Neural crest cell (in vitro differentiated cells): ENCODE measurements at regions not wholly inside any gene's neighbourhood (a gene's known extent, or its start where the extent isn't known, plus 50 kb on each side); places are given as distances from the start of the nearest gene placed in this dataset.

Source experiments
- DNase-seq: peaks from one replicate; pipeline ENCODE4 v3.0.0; 2021; ENCODE audit warnings: low read depth, mixed read lengths, low spot score
- H3K27ac Mint-ChIP-seq: one replicate; pipeline ENCODE4 v1.8.0; 2021; ENCODE audit warnings: mild to moderate bottlenecking, mixed read lengths; ENCODE audit not compliant: unreplicated experiment
- H3K27me3 Mint-ChIP-seq: 2 replicates; pipeline ENCODE4 v1.8.0; 2021; ENCODE audit warnings: low read depth, mild to moderate bottlenecking, mixed read lengths
- H3K36me3 Mint-ChIP-seq: 2 replicates; pipeline ENCODE4 v1.8.0; 2021; ENCODE audit warnings: low read depth, mild to moderate bottlenecking, mixed read lengths
- H3K4me1 Mint-ChIP-seq: 2 replicates; pipeline ENCODE4 v1.8.0; 2021; ENCODE audit warnings: mixed read lengths
- H3K4me3 Mint-ChIP-seq: one replicate; pipeline ENCODE4 v1.8.0; 2021; ENCODE audit warnings: mild to moderate bottlenecking, mixed read lengths
- H3K9me3 Mint-ChIP-seq: 2 replicates; pipeline ENCODE4 v1.8.0; 2021; ENCODE audit warnings: mixed read lengths
- CTCF ChIP-seq: fragments of 200-600 bp; sonication (generic); conservative IDR thresholded peaks from 2 replicates; pipeline ENCODE4 v1.5.0; 2021; ENCODE audit warnings: antibody characterized with exemption, mild to moderate bottlenecking

DNA sequence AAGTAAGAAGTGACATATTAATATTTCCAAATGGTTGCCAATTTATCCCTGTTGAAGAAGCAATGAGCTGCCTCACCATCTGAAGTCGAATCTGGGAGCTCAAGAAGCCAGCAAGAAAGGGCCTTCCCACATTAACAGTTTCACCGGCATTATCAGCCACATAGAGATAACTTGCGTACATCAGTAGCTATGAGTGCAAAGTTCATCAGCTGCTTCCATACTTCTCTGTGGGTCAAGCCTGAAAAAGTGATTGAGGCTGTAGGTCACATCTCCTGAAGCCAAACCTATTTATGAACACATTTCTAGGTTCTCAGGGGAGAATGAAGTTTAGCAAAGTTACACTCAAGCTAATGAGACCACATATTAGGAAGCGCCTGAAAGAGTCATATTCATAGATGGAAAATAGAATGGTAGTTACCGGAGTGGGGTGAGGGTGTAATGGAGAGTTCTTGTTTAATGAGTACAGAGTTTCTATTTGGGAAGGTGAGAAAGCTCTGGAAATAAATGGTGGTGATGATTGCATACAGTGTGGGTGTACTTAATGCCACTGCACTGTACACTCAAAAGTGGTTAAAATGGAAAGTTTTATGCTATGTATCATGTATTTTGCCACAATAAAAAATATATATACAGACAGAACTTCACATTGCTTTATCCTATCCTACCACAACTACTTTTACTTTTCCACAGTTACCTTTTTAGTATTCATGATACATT lies 189.3 kb upstream of the SP4 start:
- peaks cover 5% of the 10 kb centered on the region for H3K9me3 Mint-ChIP-seq
- H3K27ac Mint-ChIP-seq, result no peak overlapping the region
- H3K36me3 Mint-ChIP-seq, result peaks cover 4% of the 10 kb centered on the region
- no peaks in the 10 kb centered on the region for H3K27me3 Mint-ChIP-seq
- DNase-seq, result no peak
- TF ChIP-seq CTCF, result no peak
- peaks cover 15% of the 10 kb centered on the region for H3K4me1 Mint-ChIP-seq
- H3K4me3 Mint-ChIP-seq, result no peak overlapping the region

DNA sequence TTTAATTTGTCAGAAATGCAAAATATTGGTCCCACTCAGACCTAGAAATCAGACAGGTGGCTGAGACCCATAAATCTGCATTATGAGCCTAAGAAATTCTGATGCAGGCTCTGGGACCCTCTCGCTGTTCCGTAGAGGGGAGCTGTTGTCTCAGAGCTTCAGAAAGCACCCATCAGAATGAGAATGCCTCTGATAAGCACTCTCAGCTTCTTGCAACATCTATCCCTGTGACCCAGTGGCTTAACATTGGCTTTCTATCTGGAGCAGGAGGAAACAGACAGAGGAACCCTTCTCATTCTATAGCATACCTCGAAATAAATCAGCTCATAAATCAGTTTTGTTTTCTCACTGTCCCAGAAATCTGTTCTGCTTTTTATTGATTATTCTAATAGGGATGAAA lies 184.6 kb upstream of the SP4 start:
- DNase-seq, result no peak
- no peaks in the 10 kb centered on the region for H3K36me3 Mint-ChIP-seq
- no peak overlapping the region for H3K4me3 Mint-ChIP-seq
- no peaks in the 10 kb centered on the region for H3K9me3 Mint-ChIP-seq
- H3K27ac Mint-ChIP-seq, result no peak overlapping the region
- peaks cover 2% of the 10 kb centered on the region for H3K27me3 Mint-ChIP-seq
- H3K4me1 Mint-ChIP-seq, result peaks cover 8% of the 10 kb centered on the region
- TF ChIP-seq CTCF, result no peak

DNA sequence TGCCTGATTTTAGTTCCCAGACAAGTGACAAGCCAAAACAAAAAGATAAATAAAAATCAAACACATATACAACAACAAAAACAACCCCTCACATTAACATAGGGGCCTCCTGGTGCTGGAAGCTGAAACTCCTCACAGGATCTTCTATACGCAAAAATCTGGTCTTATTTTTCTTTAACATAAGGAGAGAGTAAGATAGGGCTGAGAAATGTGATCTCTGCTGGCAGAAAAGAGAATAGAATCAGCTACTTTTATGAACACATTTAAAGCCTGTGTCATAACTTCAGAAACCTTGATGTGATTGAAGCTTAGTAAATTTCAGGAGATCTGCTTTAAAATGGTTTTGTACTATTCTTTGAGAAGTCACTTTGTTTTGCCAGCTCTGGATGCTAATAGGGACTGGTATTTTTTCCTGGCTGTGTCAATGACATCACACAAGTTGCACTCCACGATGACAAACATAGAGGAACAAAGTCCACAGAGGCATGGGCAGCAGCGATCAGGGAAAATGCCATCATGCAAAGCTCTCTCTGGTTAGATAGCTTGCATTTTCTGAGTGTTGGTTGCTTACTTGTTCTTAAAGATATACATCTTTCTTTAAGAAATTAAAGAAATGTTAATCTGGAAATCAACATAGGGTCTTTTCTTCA lies 176.6 kb upstream of the SP4 start:
- Mint-ChIP-seq H3K27me3 (peaks cover 68% of the 10 kb centered on the region), H3K36me3 (no peaks in the 10 kb centered on the region), H3K27ac (no peak overlapping the region), H3K9me3 (no peaks in the 10 kb centered on the region), H3K4me1 (peaks cover 34% of the 10 kb centered on the region), H3K4me3 (no peak overlapping the region)
- TF ChIP-seq CTCF, result peak; percentile 27
- DNase-seq, result no peak

GRCh38 chr7:21253740-21254687 lies 173.9 kb upstream of the SP4 start:
- Mint-ChIP-seq H3K27ac (no peak overlapping the region), H3K4me1 (peaks cover 34% of the 10 kb centered on the region), H3K9me3 (no peaks in the 10 kb centered on the region), H3K36me3 (no peaks in the 10 kb centered on the region), H3K4me3 (peak overlapping the region; percentile 48), H3K27me3 (peaks cover 73% of the 10 kb centered on the region)
- DNase-seq, result peak; percentile 82
- TF ChIP-seq CTCF, result peak; percentile 80

- Mint-ChIP-seq H3K36me3 (no peaks in the 10 kb centered on the region), H3K27ac (no peak overlapping the region), H3K27me3 (peaks cover 53% of the 10 kb centered on the region), H3K4me1 (peaks cover 20% of the 10 kb centered on the region), H3K9me3 (no peaks in the 10 kb centered on the region), H3K4me3 (no peak overlapping the region)
- peak; percentile 80 for TF ChIP-seq CTCF
- no peak for DNase-seq
Measured at GRCh38 chr7:21256310-21256877, 171.5 kb upstream of the SP4 start.
